ENCODE measurements at regions not wholly inside any gene's neighbourhood (a gene's known extent, or its start where the extent isn't known, plus 50 kb on each side); places are given as distances from the start of the nearest gene placed in this dataset.

DNA sequence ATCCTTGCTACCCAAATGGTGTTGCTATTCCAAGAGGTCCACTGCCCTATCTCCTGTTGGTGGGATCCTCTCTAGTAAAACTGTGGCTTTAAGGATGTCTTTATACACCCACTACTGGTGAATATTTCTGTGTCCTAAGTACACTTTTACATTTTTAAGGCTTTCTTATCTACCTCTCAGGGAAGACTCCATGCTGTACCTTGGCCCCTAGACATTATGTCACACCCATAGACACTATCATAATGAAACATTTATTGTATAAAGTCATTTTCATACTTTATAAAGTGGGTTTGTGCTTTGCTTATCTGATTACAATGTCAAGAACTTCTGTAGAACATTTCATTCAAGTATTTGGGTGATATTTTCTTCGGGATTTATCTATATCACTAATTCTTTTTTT is 270.3 kb upstream of the SNX7 start:
- no peak overlapping the region for H3K4me3 ChIP-seq
- DNase-seq (ENCODE audit: low spot score) (no peak), ATAC-seq (ENCODE audit: insufficient number of reproducible peaks, low FRiP score, low read depth) (no peak)
- H3K9me3 ChIP-seq: no peaks in the 10 kb centered on the region
- H3K36me3 ChIP-seq: no peaks in the 10 kb centered on the region
- H3K27me3 ChIP-seq (replicated peaks; ENCODE audit: insufficient read depth): no peaks in the 10 kb centered on the region
- TF ChIP-seq, protein P1, sequence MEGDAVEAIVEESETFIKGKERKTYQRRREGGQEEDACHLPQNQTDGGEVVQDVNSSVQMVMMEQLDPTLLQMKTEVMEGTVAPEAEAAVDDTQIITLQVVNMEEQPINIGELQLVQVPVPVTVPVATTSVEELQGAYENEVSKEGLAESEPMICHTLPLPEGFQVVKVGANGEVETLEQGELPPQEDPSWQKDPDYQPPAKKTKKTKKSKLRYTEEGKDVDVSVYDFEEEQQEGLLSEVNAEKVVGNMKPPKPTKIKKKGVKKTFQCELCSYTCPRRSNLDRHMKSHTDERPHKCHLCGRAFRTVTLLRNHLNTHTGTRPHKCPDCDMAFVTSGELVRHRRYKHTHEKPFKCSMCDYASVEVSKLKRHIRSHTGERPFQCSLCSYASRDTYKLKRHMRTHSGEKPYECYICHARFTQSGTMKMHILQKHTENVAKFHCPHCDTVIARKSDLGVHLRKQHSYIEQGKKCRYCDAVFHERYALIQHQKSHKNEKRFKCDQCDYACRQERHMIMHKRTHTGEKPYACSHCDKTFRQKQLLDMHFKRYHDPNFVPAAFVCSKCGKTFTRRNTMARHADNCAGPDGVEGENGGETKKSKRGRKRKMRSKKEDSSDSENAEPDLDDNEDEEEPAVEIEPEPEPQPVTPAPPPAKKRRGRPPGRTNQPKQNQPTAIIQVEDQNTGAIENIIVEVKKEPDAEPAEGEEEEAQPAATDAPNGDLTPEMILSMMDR (IDR thresholded peaks at IDR 0.05): no peak
- no peak overlapping the region for H3K27ac ChIP-seq
- no peaks in the 10 kb centered on the region for H3K4me1 ChIP-seq (ENCODE audit: control insufficient read depth in 1 of 2, low read depth in 2 of 2)

DNA sequence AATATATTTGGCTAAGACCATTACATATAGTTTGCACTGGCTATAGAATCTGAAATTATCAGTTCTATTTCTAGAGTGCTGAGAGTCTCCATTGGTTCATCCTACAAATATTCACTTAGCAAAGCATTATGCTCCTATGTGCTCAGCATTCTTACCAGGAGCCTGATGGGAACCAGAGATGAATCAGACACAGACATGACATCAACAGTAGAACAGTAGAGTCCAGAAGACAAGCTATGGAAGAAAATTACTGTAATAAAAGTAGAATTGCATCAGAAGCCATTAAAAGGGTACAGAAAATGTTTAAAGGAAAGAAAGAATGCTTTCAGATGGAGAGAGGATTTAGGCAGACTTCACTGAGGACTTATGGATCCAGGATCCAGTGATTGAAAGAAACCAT is 271.7 kb upstream of the SNX7 start:
- no peak overlapping the region for H3K4me3 ChIP-seq
- no peaks in the 10 kb centered on the region for H3K27me3 ChIP-seq (replicated peaks; ENCODE audit: insufficient read depth)
- no peaks in the 10 kb centered on the region for H3K9me3 ChIP-seq
- H3K36me3 ChIP-seq: no peaks in the 10 kb centered on the region
- ATAC-seq (ENCODE audit: insufficient number of reproducible peaks, low FRiP score, low read depth) (no peak), DNase-seq (ENCODE audit: low spot score) (no peak)
- TF ChIP-seq, protein P1 (IDR thresholded peaks at IDR 0.05): no peak
- no peak overlapping the region for H3K27ac ChIP-seq
- no peaks in the 10 kb centered on the region for H3K4me1 ChIP-seq (ENCODE audit: control insufficient read depth in 1 of 2, low read depth in 2 of 2)

DNA sequence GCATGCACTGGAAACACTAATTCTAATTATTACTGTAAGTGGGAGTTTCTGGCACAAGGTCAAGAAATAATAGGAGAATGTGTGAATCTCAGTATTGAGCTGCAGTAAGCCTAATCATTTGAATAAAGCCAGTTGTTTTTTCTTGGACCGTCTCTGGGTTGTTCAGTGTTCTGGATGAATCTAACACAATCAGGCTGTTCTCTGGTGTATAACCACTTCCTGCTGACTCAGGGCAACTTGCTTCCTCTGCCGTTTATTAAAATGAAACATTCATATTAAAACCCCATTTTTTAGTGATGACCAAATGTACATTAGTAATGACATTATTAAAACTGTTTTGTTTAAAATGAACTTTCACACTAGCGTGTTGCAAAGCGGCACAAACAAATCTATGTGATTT is 273.1 kb upstream of the SNX7 start:
- no peaks in the 10 kb centered on the region for H3K36me3 ChIP-seq
- no peak for DNase-seq (ENCODE audit: low spot score)
- H3K4me1 ChIP-seq (ENCODE audit: control insufficient read depth in 1 of 2, low read depth in 2 of 2): no peaks in the 10 kb centered on the region
- TF ChIP-seq, protein P1 (IDR thresholded peaks at IDR 0.05): no peak
- no peaks in the 10 kb centered on the region for H3K27me3 ChIP-seq (replicated peaks; ENCODE audit: insufficient read depth)
- no peak overlapping the region for H3K27ac ChIP-seq
- no peak for ATAC-seq (ENCODE audit: insufficient number of reproducible peaks, low FRiP score, low read depth)
- H3K9me3 ChIP-seq: no peaks in the 10 kb centered on the region
- H3K4me3 ChIP-seq: no peak overlapping the region

DNA sequence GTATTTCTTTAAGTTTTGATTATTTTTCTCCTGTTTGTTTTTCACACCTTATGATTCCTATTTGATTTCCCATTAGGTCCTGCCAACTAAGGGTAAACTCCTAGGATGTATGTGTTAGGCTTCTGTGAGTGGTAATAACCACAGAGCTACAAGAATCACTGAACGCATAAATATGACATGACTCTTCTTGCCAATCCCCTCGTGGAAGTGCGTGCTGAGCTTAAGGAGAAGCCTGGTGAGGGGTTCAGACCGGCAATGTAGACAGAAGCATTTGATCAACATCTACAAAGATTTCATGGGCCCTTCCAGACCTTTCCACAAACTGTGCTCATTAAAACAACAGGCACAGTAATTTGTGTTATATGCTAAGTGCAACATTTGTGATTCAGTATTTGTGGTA is 273.8 kb upstream of the SNX7 start:
- no peaks in the 10 kb centered on the region for H3K27me3 ChIP-seq (replicated peaks; ENCODE audit: insufficient read depth)
- no peak for DNase-seq (ENCODE audit: low spot score)
- TF ChIP-seq, protein P1 (IDR thresholded peaks at IDR 0.05): no peak
- no peaks in the 10 kb centered on the region for H3K9me3 ChIP-seq
- no peak for ATAC-seq (ENCODE audit: insufficient number of reproducible peaks, low FRiP score, low read depth)
- no peaks in the 10 kb centered on the region for H3K4me1 ChIP-seq (ENCODE audit: control insufficient read depth in 1 of 2, low read depth in 2 of 2)
- no peak overlapping the region for H3K4me3 ChIP-seq
- no peak overlapping the region for H3K27ac ChIP-seq
- H3K36me3 ChIP-seq: no peaks in the 10 kb centered on the region

DNA sequence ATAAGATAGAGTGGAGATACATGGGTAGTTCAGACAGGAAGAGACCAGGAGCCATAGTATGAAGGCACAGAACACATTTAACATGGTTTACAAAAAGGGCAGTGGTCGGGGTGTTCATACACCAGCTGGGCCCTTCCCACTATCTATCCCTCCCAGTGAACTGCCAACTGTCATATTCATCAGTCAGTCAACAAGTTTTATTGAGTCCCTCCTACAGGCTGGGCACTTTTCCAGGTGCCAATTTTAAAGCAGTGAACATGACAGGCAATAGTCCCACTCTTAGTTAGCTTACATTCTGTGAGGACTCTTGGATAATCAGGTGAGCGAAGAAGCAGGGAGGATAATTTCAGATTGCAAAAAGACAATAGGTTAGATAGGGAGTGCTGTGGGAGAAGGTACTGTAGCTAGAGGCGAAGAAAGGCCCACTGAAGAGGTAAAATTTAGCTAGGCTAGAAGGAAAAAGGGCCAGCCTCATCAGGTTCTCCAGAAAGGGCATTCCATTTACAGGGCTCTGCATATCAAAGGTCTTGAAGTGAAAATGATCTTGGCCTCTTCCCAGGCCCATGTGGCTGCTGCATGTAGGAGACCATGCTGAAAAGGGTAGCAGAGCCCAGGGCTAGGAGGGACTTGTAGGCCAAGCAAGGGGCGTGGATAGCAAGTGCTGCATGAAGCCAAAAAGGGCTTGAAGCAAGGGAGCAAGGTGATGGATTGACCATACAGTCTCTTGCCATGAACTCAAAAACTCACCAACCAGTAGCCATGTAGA is 274.7 kb upstream of the SNX7 start:
- TF ChIP-seq, protein P1 (IDR thresholded peaks at IDR 0.05): no peak
- ATAC-seq (ENCODE audit: insufficient number of reproducible peaks, low FRiP score, low read depth) (no peak), DNase-seq (ENCODE audit: low spot score) (no peak)
- Histone ChIP-seq H3K27ac (no peak overlapping the region), H3K27me3 (replicated peaks; ENCODE audit: insufficient read depth) (no peaks in the 10 kb centered on the region), H3K4me1 (ENCODE audit: control insufficient read depth in 1 of 2, low read depth in 2 of 2) (no peaks in the 10 kb centered on the region), H3K9me3 (no peaks in the 10 kb centered on the region), H3K36me3 (no peaks in the 10 kb centered on the region), H3K4me3 (no peak overlapping the region)

All from thoracic aorta (tissue), 2 donors.